HepG2 (cell line): ENCODE measurements at regions not wholly inside any gene's neighbourhood (a gene's known extent, or its start where the extent isn't known, plus 50 kb on each side); places are given as distances from the start of the nearest gene placed in this dataset.

Source experiments
- ATAC-seq: fragments of 200-7000 bp; cut with Tn5 transposase; 3 replicates; pipeline ENCODE4 v1.9.1; 2020; ENCODE audit warnings: mild to moderate bottlenecking, moderate library complexity
- BruUV-seq: library from RNA; stranded (reverse); fragments of 400-500 nt; replicated peaks from 2 replicates; lab custom pipeline; 2021; lab: Mats Ljungman, UMichigan
- CTCF ChIA-PET: fragments of 300-600 bp; formaldehyde crosslinking; extraction: SDS; loops from one replicate; lab custom pipeline; 2021; ENCODE audit warnings: low total read pairs, inconsistent platforms, low intra/inter-chr PET ratio; lab: Yijun Ruan, JAX
- POLR2A ChIA-PET: fragments of 350-600 bp; sonication (Branson Sonifier 250); formaldehyde crosslinking; loops from one replicate; lab custom pipeline; 2020; ENCODE audit warnings: antibody characterized with exemption, inconsistent platforms; lab: Yijun Ruan, JAX
- DNase-seq: peaks from one replicate; pipeline ENCODE4 v3.0.0-alpha.2; 2015; ENCODE audit warnings: low spot score
- FAIRE-seq: peaks from 3 replicates; lab custom pipeline; 2011; peaks lifted over from hg19 to GRCh38; lab: Jason Lieb, UNC
- H2AFZ ChIP-seq: one replicate; pipeline ENCODE4 v1.6.1; 2011; ENCODE audit warnings: low read length, inconsistent platforms
- H3K27ac ChIP-seq: fragments of 300-600 bp; 3 replicates; pipeline ENCODE4 v1.8.0; 2011; ENCODE audit warnings: mixed run types, mild to moderate bottlenecking, mixed read lengths, low read length, inconsistent platforms; ENCODE audit not compliant: insufficient read depth; ENCODE audit errors: extremely low read length
- H3K27me3 ChIP-seq, 2 experiments: fragments of 200-600 bp in 1 of 2; 2 replicates in 1 of 2; 3 replicates in 1 of 2; pipeline versions ENCODE4 v1.6.0 to v1.8.0; 2011; ENCODE audit warnings: low read length in 2 of 2, mild to moderate bottlenecking in 2 of 2, moderate library complexity in 2 of 2, inconsistent platforms in 1 of 2; ENCODE audit not compliant: insufficient read depth in 2 of 2, control insufficient read depth in 1 of 2
- H3K36me3 ChIP-seq, 2 experiments: fragments of 200-600 bp in 1 of 2; replicated peaks in 1 of 2; 2 replicates in 1 of 2; 3 replicates in 1 of 2; pipeline versions ENCODE4 v1.5.1 to v1.8.0; 2011; ENCODE audit warnings: low read length in 2 of 2, inconsistent platforms in 1 of 2; ENCODE audit not compliant: insufficient read depth in 2 of 2, control insufficient read depth in 1 of 2
- H3K4me1 ChIP-seq: 2 replicates; pipeline ENCODE4 v1.5.1; 2012; ENCODE audit warnings: low read length, inconsistent platforms; ENCODE audit not compliant: insufficient read depth
- H3K4me2 ChIP-seq: 2 replicates; pipeline ENCODE4 v1.6.0; 2011; ENCODE audit warnings: low read depth, low read length, inconsistent platforms
- H3K4me3 ChIP-seq, 3 experiments: fragments of 200-600 bp in 1 of 3; sonication (generic), shearing (Covaris generic) in 1 of 3; replicated peaks in 1 of 3; 2 replicates each; pipeline ENCODE4 v1.5.1; 2011 to 2016; ENCODE audit warnings: low read length in 3 of 3, inconsistent platforms in 2 of 3, low read depth in 2 of 3, mild to moderate bottlenecking in 2 of 3, control low read depth in 1 of 3, mixed read lengths in 1 of 3; ENCODE audit not compliant: insufficient read depth in 1 of 3
- H3K79me2 ChIP-seq: one replicate; pipeline ENCODE4 v1.6.1; 2011; ENCODE audit warnings: low read length, inconsistent platforms; ENCODE audit not compliant: insufficient read depth
- H3K9ac ChIP-seq: 2 replicates; pipeline ENCODE4 v1.6.0; 2011; ENCODE audit warnings: mild to moderate bottlenecking, low read depth, low read length, inconsistent platforms; ENCODE audit not compliant: insufficient read depth
- H3K9me3 ChIP-seq: 2 replicates; pipeline ENCODE4 v1.5.1; 2012; ENCODE audit warnings: mild to moderate bottlenecking, low read length
- H4K20me1 ChIP-seq: 2 replicates; pipeline ENCODE4 v1.6.0; 2011; ENCODE audit warnings: inconsistent platforms, mild to moderate bottlenecking, low read length, moderate library complexity; ENCODE audit not compliant: insufficient read depth
- E2F1 ChIP-seq: sonication (generic); formaldehyde crosslinking; IDR thresholded peaks from 2 replicates; pipeline ENCODE4 v1.5.0; 2020; ENCODE audit warnings: missing genetic modification reagents
- ELF1 ChIP-seq: sonication (generic); formaldehyde crosslinking; IDR thresholded peaks from 2 replicates; pipeline ENCODE4 v1.4.0; 2020; ENCODE audit warnings: missing genetic modification reagents
- GATA4 ChIP-seq: sonication (generic); IDR thresholded peaks from 2 replicates; pipeline ENCODE4 v1.6.1; 2016; ENCODE audit warnings: antibody characterized with exemption, low read depth, borderline replicate concordance
- GFI1 ChIP-seq: sonication (generic); formaldehyde crosslinking; IDR thresholded peaks from 2 replicates; pipeline ENCODE4 v1.5.0; 2020; ENCODE audit warnings: missing genetic modification reagents, mild to moderate bottlenecking, borderline replicate concordance
- HDAC1 ChIP-seq: sonication (generic); formaldehyde crosslinking; IDR thresholded peaks from 2 replicates; pipeline ENCODE4 v1.5.1; 2020; ENCODE audit warnings: mild to moderate bottlenecking, missing genetic modification reagents
- HNRNPL ChIP-seq: fragments of 200-400 bp; formaldehyde crosslinking; IDR thresholded peaks from 2 replicates; pipeline ENCODE4 v1.6.1; 2017; ENCODE audit warnings: mild to moderate bottlenecking, low read depth, low read length
- LBX2 ChIP-seq: sonication (generic); formaldehyde crosslinking; IDR thresholded peaks from 2 replicates; pipeline ENCODE4 v1.5.0; 2020; ENCODE audit warnings: missing genetic modification reagents, mild to moderate bottlenecking, borderline replicate concordance
- PAWR ChIP-seq: sonication (generic); formaldehyde crosslinking; IDR thresholded peaks from 2 replicates; pipeline ENCODE4 v1.4.0; 2020; ENCODE audit warnings: missing genetic modification reagents, mild to moderate bottlenecking, borderline replicate concordance
- PLRG1 ChIP-seq: fragments of 450-650 bp; conservative IDR thresholded peaks from 2 replicates; pipeline ENCODE4 v1.6.1; 2016
- RFX1 ChIP-seq: fragments of 450-650 bp; IDR thresholded peaks from 2 replicates; pipeline ENCODE4 v1.6.1; 2017
- SKIL ChIP-seq: sonication (generic); formaldehyde crosslinking; IDR thresholded peaks from 2 replicates; pipeline ENCODE4 v1.8.0; 2022; ENCODE audit warnings: missing genetic modification reagents, mild to moderate bottlenecking, moderate library complexity, borderline replicate concordance
- YY1 ChIP-seq: IDR thresholded peaks from 2 replicates; pipeline ENCODE4 v1.6.1; 2011; ENCODE audit warnings: low read length, low read depth, moderate library complexity, mild to moderate bottlenecking; ENCODE audit not compliant: insufficient read depth, insufficient replicate concordance
- ZBTB7A ChIP-seq: sonication (generic); formaldehyde crosslinking; IDR thresholded peaks from 2 replicates; pipeline ENCODE4 v1.8.0; 2022; ENCODE audit warnings: mild to moderate bottlenecking, missing genetic modification reagents
- ZNF292 ChIP-seq: sonication (generic); formaldehyde crosslinking; IDR thresholded peaks from 2 replicates; pipeline ENCODE4 v1.8.1; 2022; ENCODE audit warnings: mild to moderate bottlenecking, low read depth, missing genetic modification reagents, borderline replicate concordance
- ZNF543 ChIP-seq: sonication (generic); formaldehyde crosslinking; IDR thresholded peaks from 2 replicates; pipeline ENCODE4 v1.4.0; 2020; ENCODE audit warnings: mild to moderate bottlenecking, missing genetic modification reagents
- ZNF761 ChIP-seq: sonication (generic); formaldehyde crosslinking; conservative IDR thresholded peaks from 2 replicates; pipeline ENCODE4 v1.4.0; 2020; ENCODE audit warnings: mild to moderate bottlenecking, missing genetic modification reagents
- WGBS: methylation state at CpG from one replicate; pipeline ENCODE4 v1.1.6; 2017; ENCODE audit warnings: low lambda C conversion rate; 5-methylcytosine and 5-hydroxymethylcytosine counted together
- in situ Hi-C: cut with HindIII; loops from 2 replicates; pipeline ENCODE4 v1.10.0; 2017; ENCODE audit warnings: low pct_unique_long_range_greater_than_20kb; ENCODE audit not compliant: extremely low pct_ligation_motif_present
- intact Hi-C: fragments of 100-400 bp; cut with micrococcal nuclease; formaldehyde crosslinking; loops from one replicate; pipeline ENCODE4 v1.10.0; 2022; ENCODE audit not compliant: unreplicated experiment
- TF ChIP-seq, protein P1 (sequence below): sonication (generic); formaldehyde crosslinking; IDR thresholded peaks from 2 replicates; pipeline ENCODE4 v1.5.1; 2020; ENCODE audit warnings: missing genetic modification reagents, mild to moderate bottlenecking, borderline replicate concordance

DNA sequence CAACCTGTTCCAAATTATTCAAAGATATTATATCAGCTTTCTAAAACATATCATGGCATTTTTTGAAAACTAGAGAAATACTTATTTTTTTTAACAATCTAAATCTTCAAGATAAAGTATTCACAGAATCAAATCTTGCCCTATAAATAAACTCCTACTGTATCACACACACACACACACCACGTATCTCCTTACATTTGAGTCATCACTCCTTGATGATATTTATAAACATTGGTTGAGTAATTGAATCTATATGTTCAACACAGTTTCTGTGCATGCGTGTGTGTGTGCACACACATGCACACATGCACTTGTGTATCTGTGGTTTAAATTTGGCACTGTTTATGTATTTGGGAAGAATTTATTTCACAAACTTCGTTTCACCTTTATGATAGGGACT lies 1716.4 kb downstream of the EFNA5 start:
- H3K79me2 ChIP-seq: no peaks in the 10 kb centered on the region
- no peaks in the 10 kb centered on the region for H3K27me3 ChIP-seq
- no peak overlapping the region for H3K4me2 ChIP-seq
- H3K36me3 ChIP-seq: no peaks in the 10 kb centered on the region
- intact Hi-C loops (no loop called here), in situ Hi-C loops (no loop called here)
- no peak overlapping the region for H3K9ac ChIP-seq
- no peak for TF ChIP-seq PAWR (CRISPR knock-in tag)
- no peak for TF ChIP-seq GFI1
- TF ChIP-seq LBX2: no peak
- H3K4me1 ChIP-seq: no peaks in the 10 kb centered on the region
- no peak for DNase-seq
- no peaks in the 10 kb centered on the region for H3K9me3 ChIP-seq
- no peaks in the 10 kb centered on the region for H4K20me1 ChIP-seq
- CTCF ChIA-PET: no interaction called here
- no TSS peak for BruUV-seq
- POLR2A ChIA-PET: no interaction called here
- H2AFZ ChIP-seq: no peak overlapping the region
- FAIRE-seq: no peak
- no peak for ATAC-seq
- H3K4me3 ChIP-seq: no peak overlapping the region
- WGBS: 0% methylated on average over 3 of the region's 3 CpGs
- H3K27ac ChIP-seq: no peak overlapping the region

- Histone ChIP-seq H3K79me2 (no peaks in the 10 kb centered on the region), H3K4me1 (no peaks in the 10 kb centered on the region), H4K20me1 (no peaks in the 10 kb centered on the region), H3K9me3 (no peaks in the 10 kb centered on the region), H3K4me3 (no peak overlapping the region), H3K27me3 (no peaks in the 10 kb centered on the region), H2AFZ (no peak overlapping the region), H3K27ac (no peak overlapping the region), H3K36me3 (no peaks in the 10 kb centered on the region), H3K4me2 (no peak overlapping the region), H3K9ac (no peak overlapping the region)
- intact Hi-C loops (no loop called here), in situ Hi-C loops (no loop called here)
- ChIA-PET POLR2A (no interaction called here), CTCF (no interaction called here)
- 4% methylated on average over 3 of the region's 3 CpGs for WGBS
- FAIRE-seq (no peak), DNase-seq (no peak), ATAC-seq (no peak)
- BruUV-seq: no TSS peak
- TF ChIP-seq ZNF543 (CRISPR knock-in tag) (no peak), ELF1 (CRISPR knock-in tag) (no peak), YY1 (no peak), E2F1 (CRISPR knock-in tag) (no peak), HDAC1 (no peak), HNRNPL (no peak), SKIL (CRISPR knock-in tag) (no peak), PLRG1 (no peak), ZNF292 (CRISPR knock-in tag) (no peak), RFX1 (no peak), ZBTB7A (CRISPR knock-in tag) (no peak), GATA4 (no peak), ZNF761 (CRISPR knock-in tag) (no peak)
- TF ChIP-seq, protein P1, sequence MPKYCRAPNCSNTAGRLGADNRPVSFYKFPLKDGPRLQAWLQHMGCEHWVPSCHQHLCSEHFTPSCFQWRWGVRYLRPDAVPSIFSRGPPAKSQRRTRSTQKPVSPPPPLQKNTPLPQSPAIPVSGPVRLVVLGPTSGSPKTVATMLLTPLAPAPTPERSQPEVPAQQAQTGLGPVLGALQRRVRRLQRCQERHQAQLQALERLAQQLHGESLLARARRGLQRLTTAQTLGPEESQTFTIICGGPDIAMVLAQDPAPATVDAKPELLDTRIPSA: no peak
These were observed 1717.1 kb downstream of the EFNA5 start for GRCh38 chr5:105953616-105954015.
